ENCODE measurements at regions not wholly inside any gene's neighbourhood (a gene's known extent, or its start where the extent isn't known, plus 50 kb on each side); places are given as distances from the start of the nearest gene placed in this dataset.

DNA sequence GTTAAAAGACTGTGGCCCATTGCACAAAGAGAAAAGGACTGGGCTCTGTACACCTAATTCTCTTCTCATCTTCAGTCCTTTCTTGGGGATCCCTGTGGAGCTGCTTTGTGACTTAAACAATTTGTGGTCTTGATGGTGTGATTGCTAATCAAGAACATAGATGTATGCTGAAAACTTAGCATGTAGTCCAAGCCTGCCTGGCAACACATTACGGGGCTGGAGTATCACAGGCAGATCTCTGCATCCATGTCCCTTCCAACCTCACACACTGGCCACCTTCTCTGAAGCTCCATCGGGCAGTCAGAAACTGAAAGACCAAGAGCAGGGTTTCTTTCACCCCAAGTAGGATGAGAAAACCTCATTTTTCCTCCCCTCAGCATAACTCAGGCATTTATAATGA lies 69.6 kb upstream of the ARGLU1 start:
- DNase-seq: no peak
- Histone ChIP-seq H3K27me3 (ENCODE audit: insufficient read depth, low read length) (no peaks in the 10 kb centered on the region), H2AFZ (ENCODE audit: low read length) (no peak overlapping the region), H2BK15ac (ENCODE audit: low read depth, low read length) (no peak overlapping the region), H2BK20ac (ENCODE audit: low read depth, low read length, poor library complexity, severe bottlenecking) (no peak overlapping the region), H3K56ac (ENCODE audit: insufficient read length, low read depth, low read length) (no peak overlapping the region), H3K79me2 (ENCODE audit: insufficient read depth, low read length) (no peaks in the 10 kb centered on the region), H3K14ac (ENCODE audit: insufficient read depth, low read length) (no peak overlapping the region), H2BK120ac (ENCODE audit: low read depth, low read length, poor library complexity, severe bottlenecking) (no peak overlapping the region), H3K4me2 (ENCODE audit: insufficient read depth, insufficient read length, low read length) (no peak overlapping the region), H4K20me1 (ENCODE audit: control insufficient read depth, insufficient read depth, insufficient read length) (no peaks in the 10 kb centered on the region), H2BK5ac (ENCODE audit: insufficient read length, low read length) (no peak overlapping the region), H3K23ac (ENCODE audit: insufficient read length, low read depth, low read length) (no peak overlapping the region), H3K79me1 (ENCODE audit: insufficient read depth, low read depth, low read length, poor library complexity, severe bottlenecking) (no peaks in the 10 kb centered on the region), H3K18ac (ENCODE audit: insufficient read length, low read depth, low read length) (no peak overlapping the region), H3T11ph (ENCODE audit: low read length) (no peak overlapping the region), H4K8ac (replicated peaks; ENCODE audit: insufficient read length, low read depth, low read length) (no peak overlapping the region), H4K91ac (ENCODE audit: insufficient read length, low read depth, low read length) (no peak overlapping the region), H3K4ac (ENCODE audit: low read depth, low read length) (no peak overlapping the region), H3K27ac (ENCODE audit: insufficient read length, low read depth, low read length) (no peak overlapping the region), H2BK12ac (ENCODE audit: insufficient read length, low read depth, low read length) (no peak overlapping the region), H3K9ac (ENCODE audit: extremely low read depth, insufficient read length, low read length) (no peak overlapping the region), H3K4me1 (ENCODE audit: insufficient read depth, low read length) (no peaks in the 10 kb centered on the region), H2AK5ac (ENCODE audit: insufficient read length, low read length) (no peak overlapping the region), H3K9me3 (ENCODE audit: control insufficient read depth, low read depth, low read length) (no peaks in the 10 kb centered on the region), H4K5ac (ENCODE audit: insufficient read length, low read depth, low read length) (no peak overlapping the region), H3K23me2 (ENCODE audit: insufficient read length, low read depth, low read length, poor library complexity, severe bottlenecking) (no peaks in the 10 kb centered on the region)
- WGBS (ENCODE audit: extremely low coverage, insufficient read length, low lambda C conversion rate): no CpG with 5 or more reads among the region's 2 CpGs
- H3K27me3 Mint-ChIP-seq (ENCODE audit: low read depth): no peaks in the 10 kb centered on the region
- H3K4me3 Mint-ChIP-seq: no peak overlapping the region
- no peaks in the 10 kb centered on the region for H3K36me3 Mint-ChIP-seq (ENCODE audit: insufficient read depth in 1 of 3, low read depth in 3 of 3)
- TF ChIP-seq, protein P1, sequence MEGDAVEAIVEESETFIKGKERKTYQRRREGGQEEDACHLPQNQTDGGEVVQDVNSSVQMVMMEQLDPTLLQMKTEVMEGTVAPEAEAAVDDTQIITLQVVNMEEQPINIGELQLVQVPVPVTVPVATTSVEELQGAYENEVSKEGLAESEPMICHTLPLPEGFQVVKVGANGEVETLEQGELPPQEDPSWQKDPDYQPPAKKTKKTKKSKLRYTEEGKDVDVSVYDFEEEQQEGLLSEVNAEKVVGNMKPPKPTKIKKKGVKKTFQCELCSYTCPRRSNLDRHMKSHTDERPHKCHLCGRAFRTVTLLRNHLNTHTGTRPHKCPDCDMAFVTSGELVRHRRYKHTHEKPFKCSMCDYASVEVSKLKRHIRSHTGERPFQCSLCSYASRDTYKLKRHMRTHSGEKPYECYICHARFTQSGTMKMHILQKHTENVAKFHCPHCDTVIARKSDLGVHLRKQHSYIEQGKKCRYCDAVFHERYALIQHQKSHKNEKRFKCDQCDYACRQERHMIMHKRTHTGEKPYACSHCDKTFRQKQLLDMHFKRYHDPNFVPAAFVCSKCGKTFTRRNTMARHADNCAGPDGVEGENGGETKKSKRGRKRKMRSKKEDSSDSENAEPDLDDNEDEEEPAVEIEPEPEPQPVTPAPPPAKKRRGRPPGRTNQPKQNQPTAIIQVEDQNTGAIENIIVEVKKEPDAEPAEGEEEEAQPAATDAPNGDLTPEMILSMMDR (conservative IDR thresholded peaks at IDR 0.05): no peak
- H3K4me1 Mint-ChIP-seq: no peaks in the 10 kb centered on the region
- H3K9me3 Mint-ChIP-seq: no peaks in the 10 kb centered on the region
- no peak overlapping the region for H3K27ac Mint-ChIP-seq

Data from H9 (cell line).